Karpas-422 (cell line): ENCODE measurements at regions not wholly inside any gene's neighbourhood (a gene's known extent, or its start where the extent isn't known, plus 50 kb on each side); places are given as distances from the start of the nearest gene placed in this dataset. TPM values are rescaled to one million over a fixed set of nuclear protein-coding genes. Genes with fewer than 3 reads are reported as not detected.

Experiments
- small RNA-seq: library from RNA; depleted of rRNA; stranded (forward); fragments of <200 nt; gene quantifications from one replicate; pipeline ENCODE3, GENCODE V24; 2014

Small RNA genes lying in the stretch of these regions (small RNA-seq; reads per million reads assigned to genes)
- not detected for gene AC010350.1
